NCI-H510A treated with DMSO at 0.1 percent for 48 hours (cell line): ENCODE measurements at regions not wholly inside any gene's neighbourhood (a gene's known extent, or its start where the extent isn't known, plus 50 kb on each side); places are given as distances from the start of the nearest gene placed in this dataset.
"Not testable (repeated sequence)": the region's sequence is repeated elsewhere in the genome, so short reads cannot be mapped to it uniquely, and the experiment has no call there.

Source experiments
- DNase-seq: peaks from one replicate; lab custom pipeline; 2025; lab: John Stamatoyannopoulos, UW

DNA sequence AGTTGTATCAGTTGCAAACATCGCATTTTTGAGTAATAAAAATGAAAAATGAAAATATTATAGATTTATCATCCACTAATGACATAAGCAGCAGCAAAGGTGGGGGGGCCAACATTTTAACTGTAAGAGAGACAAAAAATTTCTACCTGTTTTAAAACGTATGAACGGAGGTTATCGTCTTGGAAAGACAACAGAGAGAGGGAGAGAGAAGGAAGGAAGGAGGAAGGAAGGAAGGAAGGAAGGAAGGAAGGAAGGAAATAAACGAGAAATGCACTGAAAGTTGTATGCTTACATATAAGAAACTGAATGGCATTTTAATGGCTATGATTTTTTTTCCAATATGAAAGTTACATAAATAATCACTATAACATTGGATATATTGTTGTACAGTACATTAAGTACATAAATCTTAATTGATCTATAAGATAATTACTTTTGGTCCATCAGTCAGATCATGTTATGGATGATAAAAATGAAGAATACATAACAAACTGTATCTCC is 862.8 kb upstream of the SLITRK1 start:
- no peak for DNase-seq

DNA sequence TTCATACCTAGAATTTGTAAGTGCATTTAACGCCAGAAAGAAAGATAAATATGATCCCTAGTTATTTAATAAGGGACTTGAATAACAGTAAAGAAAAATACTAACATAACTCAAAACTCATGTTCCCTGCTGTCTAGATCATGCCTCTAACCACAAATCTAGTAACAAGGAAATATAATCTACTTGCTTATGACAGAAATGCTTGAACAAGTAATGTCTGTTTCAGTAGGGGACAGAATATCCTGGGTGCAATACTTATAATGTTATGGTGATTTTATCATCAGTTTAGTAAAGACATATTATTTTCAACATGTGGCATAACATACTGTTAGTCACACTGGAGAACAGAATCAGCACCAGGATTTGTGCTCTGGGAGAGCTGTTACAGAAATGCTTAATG is 861.9 kb upstream of the SLITRK1 start:
- no peak for DNase-seq

DNA sequence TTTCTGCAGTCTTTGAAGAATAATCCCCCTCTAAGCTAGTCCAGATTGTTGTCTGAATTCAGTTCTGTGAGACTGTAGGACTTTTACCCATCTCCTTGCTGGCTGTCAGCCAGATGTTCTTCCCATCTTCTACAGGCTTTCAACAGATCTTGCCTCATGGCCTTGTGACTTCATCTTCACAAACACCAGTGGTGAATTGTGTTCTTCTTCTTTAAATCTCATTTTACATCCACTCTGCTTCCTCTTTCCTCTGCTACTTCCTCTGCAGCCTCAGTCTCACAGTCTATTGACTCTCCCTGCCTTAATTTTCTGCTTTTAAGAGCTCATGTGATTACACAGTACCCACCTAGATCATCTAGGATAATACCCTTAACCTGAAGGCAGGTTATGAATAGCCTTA is 859.0 kb upstream of the SLITRK1 start:
- DNase-seq = no peak

DNA sequence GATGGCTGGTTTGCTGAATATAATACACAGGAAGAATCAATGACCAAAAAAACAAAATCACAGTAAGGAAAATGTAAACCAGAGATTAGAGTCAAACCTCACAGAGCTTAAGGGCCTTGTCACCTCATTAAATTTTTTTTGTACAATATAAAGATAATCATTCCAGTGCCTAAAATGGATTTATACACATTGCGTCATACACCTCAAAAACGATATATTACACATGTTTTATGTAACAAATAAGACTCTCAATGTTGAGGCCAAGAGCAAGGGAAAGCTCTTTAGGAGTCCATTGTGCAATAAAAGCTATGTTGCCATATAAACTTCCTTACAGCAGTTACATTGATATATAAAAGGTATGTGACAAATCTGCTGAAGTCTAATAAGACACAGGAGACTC is 856.7 kb upstream of the SLITRK1 start:
- DNase-seq = no peak

DNA sequence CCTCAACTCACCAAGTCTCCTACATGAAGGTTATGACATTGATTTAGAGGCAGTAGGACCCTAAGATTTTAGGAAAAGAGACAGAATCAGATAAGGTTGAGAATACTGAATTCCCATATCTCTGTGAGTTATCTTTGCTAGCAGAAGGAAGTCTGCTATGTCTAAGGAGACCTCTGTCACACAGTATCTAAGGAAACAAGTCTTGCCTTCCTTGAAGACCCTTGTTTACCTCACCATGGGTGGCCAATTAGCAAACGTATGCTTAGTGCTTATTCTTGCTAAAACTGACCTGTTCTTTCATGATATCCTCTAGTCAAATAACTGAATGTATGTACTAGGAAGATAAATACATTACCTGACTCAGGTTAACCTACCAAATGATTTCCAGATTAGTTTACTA is 855.4 kb upstream of the SLITRK1 start:
- DNase-seq = no peak

DNA sequence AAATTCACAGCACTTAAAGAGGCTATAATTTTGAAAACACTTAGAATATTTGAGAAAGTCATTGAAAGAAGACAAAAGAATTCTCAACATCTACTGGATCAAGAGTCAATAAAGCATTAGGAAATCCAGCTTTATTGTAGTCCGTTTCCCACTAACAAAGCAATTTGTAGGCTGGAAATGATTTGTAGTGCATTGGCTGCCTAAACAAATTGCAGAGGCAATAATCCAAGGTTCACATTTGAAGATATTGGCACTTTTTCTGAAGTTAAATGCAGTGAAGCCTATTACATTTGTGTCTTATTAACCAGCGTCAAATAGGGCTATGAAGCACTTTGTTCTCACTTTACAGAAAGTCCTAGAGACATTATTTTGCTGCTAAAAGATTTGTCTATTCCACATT is 848.1 kb upstream of the SLITRK1 start:
- no peak for DNase-seq

DNA sequence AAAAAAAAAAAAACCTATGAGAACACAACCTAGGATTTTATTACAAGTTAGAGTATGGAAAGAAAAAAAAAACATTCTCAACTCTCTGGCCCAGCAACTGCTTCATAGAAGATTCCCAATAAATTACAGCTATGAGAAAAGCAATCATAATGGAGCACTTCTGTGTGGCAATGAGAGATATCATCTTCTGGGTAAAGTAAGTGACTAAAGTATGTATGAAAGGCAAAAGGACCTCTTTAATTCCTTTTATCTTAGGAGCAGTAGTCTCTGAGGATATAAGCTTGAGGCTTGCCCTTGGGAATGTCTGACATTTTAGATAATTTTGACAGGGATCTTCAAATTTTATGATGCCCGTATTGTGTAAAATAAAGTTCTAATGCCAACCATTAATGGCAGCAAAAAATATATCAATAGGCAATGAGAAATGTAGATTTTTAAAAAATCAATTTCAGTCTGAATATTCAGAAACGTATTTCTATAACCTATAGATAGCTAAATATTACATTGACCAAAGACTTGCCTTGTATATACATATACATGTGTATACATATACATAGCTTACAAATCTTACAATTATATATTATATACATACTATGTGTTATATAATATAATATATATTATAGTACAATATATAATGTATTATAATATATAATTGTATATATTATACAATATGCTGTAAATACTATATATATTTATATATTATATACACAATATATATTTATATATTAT is 823.9 kb upstream of the SLITRK1 start:
- DNase-seq = no peak

DNA sequence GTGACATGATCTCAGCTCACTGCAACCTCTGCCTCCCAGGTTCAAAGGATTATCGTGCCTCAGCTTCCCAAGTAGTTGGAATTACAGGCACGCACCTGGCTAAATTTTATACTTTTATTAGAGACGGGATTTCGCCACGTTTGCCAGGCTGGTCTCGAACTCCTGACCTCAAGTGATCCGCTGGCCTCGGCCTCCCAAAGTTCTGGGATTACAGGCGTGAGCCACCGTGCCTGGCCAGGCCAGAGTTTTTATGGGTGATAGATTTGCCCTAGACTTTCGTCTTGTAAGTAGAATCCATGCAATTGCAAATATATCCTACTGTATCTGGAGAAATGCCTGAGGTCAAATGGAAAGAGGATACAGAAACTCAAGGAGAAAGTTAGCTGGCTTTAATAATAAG is 819.9 kb upstream of the SLITRK1 start:
- DNase-seq = no peak

DNA sequence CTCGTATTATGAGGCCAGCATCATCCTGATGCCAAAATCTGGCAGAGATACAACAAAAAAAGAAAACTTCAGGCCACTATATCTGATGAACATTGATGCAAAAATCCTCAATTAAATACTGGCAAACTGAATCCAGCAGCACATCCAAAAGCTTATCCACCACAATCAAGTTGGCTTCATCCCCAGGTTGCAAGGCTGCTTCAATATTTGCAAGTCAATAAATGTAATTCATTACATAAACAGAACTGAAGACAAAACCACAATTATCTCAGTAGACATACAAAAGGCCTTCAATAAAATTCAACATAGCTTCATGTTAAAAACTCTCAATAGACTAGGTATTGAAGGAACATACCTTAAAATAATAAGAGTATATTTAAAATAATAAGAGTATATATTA is 815.3 kb upstream of the SLITRK1 start:
- not testable (repeated sequence) for DNase-seq

DNA sequence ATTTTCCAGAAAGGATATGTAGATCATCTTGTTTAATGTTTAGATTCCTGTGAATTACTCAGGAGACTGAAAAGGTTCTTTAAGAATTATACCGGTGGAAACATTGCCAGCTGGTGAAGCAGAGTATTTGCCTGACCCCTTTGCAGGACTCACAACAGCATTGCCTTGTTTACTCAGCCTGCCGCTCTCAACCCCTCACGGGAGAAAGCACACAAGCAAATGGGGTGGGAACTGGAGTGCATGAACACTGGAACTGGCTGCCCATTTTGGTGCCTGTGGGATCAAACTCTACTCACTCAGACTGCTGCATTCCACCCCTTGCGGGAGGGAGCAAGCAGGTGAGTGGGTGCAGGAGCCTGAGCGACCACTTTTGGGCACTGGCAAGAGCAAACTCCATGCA is 804.7 kb upstream of the SLITRK1 start:
- peak; percentile 53 for DNase-seq

DNA sequence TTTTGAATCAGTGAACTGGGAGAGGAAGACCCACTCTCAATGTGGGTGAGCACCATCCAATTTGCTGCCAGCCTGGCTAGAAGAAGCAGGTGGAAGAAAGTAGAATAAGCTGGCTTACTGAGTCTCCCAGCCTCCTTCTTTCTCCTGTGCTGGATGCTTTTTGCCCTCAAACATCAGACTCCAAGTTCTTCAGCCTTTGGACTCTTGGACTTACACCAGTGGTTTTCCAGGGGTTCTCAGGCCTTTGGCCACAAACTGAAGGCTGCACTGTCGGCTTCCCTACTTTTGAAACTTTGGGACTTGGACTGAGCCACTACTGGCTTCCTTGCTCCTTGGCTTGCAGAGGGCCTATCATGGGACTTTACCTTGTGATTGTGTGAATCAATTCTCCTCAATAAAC is 804.2 kb upstream of the SLITRK1 start:
- DNase-seq = no peak

DNA sequence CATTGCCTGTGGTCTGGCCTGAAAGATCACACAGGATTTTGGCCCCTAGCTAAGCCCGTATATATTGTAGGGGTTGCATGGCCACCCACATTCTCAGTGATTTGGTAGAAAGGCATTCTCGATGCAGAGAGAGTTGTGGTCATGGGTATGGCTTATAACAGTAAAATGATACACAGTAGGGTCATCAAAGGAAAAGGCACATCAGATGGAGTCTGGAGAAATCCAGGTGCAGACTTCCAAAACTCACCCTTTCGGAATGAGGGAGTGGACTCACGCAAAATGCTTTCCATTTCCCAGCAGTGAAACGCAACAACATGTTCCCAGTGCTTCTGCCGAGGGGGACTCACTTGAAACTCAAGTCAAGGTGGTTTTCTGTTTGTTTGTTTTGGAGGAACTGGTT is 802.5 kb upstream of the SLITRK1 start:
- no peak for DNase-seq

DNA sequence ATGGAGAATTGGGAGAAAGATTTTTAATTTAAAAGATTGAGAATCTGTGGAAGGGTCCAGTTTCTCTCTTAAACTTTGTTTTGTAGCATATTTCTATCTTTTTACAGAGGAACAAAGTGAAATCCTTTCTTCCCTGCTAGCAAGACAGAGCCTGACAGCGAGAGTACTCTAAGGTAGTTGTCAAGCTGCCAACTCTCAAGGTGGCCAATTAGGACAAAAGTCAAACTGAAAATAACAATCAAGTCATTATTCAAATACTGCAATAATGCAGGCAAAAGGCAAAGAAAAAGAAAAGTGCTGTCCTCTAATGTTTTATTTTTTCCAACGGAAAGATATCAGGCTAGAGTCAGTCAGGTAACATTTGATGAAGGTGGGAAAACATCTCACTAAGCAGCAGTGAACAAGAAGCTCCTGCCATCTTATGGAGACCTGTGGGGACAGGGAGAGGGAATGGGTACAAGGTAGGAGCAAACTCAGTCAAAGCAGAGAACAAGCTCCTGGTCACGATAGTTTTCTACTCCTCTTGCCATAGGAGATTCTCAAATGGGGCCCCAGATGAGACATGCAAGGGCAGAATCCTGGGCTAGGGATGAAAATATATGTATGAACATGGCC is 801.9 kb upstream of the SLITRK1 start:
- no peak for DNase-seq

DNA sequence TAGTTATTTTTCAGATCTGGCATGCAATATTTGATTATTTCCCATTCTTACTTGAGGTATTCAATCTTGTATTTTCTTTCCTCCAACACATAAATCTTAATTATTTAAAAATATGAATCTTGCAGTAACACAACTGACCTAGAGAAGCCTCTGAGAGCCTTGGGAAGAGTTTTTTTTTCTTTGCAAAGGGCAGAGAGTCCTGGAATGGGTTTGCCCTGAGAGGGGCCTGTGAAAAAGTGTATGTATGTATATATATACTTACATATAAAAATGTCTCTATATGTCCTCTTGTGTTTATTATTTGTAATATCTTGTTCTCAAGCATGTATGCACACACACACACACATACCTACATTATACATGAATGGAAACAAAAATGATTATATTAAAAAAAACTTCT is 801.2 kb upstream of the SLITRK1 start:
- no peak for DNase-seq

DNA sequence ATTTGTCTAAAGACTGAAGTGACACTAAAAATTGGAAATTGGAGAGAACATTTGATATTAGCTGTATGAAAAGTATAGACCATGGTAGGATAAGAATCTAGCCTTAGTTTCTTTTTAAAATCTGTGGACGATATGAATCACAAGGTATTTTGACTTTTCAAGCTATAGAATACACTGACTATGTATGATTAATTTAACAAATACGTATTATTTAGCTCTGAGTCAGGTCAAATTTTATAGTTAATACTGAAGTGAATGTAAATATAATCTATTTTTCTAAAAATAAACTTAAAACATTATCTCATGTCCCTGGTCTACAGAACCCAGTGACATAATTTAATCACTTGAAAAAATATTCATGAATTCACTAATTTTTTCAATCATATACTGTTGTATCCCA is 795.6 kb upstream of the SLITRK1 start:
- no peak for DNase-seq

DNA sequence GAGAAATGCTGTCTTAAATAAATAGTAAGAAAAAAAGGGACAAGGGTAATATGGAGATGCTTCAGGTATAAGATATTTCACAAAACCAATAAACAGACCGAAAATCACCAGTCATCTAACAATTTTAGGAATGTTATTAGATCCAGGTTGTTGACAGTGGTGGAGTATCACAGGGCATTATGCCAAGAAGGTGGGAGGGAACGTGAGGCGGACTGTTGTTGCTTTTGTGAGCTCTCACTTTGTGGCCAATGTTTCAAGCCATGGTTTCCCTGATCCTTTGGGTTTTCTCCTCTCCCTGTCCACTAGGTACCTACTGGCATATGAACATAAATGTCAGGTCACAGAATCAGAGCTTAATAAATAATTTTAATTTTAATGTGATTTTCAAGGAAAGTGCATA is 790.3 kb upstream of the SLITRK1 start:
- no peak for DNase-seq

DNA sequence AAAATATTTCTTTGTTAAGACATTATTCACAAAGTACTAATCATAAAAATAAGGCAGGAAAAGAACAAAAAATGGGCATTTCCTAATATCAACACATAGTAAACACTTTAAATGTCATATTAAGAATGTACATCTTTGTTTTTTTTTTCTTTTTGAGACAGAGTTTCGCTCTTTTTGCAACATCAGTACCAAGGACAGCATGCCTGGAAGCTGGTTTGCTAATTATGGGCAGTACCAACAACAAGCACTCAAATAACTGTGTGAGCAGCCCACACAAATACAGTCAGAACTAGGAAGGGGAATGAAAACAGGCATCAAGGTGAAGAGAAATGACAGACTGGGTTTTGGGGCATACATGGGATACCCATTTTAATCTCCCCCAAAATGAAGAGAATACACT is 788.0 kb upstream of the SLITRK1 start:
- no peak for DNase-seq

DNA sequence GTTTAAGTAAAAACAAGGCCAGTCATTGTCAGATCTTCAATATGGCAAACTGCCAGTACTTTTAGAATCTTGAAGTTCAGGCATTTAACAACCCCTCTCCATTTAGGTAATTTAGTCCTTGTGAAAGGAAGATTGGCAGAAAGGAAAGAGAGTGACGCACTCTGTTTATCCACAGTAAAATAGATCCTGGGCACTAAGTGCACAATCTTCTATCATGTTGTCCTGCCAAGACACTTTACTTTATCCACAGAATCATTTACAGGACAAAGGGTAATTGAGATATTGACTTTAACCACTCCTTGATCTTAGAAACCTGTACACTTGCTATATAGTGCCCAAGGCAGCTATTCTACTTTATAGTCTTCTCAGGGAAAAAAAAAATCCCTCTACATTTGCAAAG is 786.4 kb upstream of the SLITRK1 start:
- DNase-seq = no peak

DNA sequence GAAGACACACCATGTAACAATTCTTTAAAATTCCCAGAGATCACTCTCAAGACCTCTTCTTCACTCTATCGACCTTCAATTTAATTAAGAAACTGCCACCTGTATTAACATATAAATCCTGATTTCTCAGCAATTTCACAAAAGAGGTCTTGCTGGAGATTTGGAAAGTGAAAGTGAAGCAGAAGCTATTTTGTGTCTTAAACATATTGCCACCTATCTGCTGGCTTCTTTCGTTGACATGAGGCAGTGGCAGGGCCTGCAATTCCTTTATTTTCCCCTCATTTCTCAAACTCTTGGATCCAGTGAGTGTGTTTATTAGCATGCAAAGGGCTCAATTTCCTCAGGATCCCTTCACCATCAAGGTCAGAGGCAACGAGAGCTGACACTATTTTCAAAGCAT is 780.2 kb upstream of the SLITRK1 start:
- DNase-seq = no peak

DNA sequence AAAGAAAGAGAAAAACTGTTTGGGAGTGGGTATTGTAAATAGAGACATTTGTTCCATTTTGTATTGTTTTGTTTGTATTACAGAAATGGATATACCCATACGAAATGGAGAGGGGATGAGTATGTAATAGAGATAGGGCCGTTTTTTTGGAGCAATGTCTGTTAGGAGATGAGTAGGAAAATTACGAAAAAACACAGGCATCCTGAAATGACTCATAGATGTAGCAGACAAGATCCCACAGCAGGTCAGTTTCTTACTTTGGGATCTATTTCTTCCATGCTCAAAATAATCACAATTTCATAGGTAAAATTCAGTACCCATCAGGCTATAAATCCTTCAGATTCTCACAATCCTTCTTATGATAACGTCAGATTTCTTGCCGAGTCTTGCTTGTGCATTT is 779.4 kb upstream of the SLITRK1 start:
- no peak for DNase-seq

DNA sequence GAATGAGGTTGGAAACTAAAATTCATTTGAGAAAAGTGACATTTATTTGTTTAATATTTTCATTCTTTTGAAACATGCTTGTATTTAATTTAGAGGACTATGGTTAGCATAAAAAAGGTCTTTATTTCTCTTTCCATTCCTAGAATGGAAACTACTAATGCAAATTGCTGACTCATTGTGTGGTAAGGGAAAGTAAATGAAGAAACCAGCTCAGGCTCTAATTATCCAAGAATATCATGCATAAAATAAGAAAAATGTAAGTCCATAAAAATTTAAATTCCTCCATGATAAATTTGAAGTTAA is 777.0 kb upstream of the SLITRK1 start:
- DNase-seq = no peak

DNA sequence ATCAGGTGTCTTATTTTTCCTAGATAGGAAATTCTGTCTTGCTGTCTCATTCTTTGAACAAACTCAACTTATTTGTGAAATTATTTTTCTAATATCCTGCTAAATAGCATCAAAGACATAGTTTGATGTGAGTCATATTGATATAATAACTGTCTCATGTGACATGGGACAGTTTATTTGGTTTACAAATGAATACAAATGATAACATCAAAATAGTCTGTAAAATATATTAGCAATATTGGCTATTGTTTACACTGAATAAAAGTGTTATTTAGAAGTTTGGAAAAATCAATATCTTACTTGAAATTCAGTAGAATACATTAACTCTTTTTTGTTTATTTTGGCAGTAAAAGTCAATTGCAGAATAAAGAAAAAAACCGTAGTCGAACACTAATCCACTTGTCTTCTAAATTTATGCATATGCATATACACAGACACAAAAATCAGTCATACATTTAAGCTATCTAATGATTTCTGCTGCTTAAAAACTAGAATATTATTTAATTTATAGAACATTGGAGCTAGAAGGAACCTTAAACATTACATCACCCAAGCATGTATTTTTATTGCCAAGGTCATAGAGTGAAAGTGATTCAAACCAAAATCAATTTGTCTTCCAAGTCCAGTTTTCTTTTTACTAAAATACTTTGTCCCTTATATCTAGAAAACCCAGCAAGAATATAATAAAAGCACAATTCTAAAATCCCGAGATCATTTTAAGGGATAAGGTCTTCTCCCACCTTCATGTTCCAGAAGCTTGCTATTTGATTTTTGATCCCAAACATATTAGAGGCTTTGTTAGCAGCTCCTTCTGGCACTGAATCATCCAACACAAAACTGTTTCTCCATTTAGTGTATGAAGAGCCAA is 776.5 kb upstream of the SLITRK1 start:
- no peak for DNase-seq

DNA sequence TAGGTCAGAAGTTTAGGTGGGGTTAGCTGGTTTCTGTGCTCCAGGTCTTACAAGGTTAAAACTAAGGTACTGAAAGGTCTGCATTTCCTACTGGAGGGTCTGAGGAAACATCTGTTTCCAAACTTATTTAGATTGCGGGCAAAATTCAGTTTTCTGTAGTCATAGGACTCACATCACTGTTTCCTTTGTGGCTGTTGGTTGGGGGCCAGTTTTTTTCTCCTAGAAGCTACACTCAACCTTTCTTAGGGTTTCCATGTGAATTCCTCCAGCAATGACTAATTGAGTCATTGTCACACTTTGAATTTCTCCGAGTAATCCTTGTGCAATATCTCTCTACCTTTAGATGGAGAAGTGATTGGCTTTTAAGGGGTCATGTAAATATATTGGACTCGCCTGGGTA is 773.4 kb upstream of the SLITRK1 start:
- DNase-seq = no peak
